ENCODE measurements at regions not wholly inside any gene's neighbourhood (a gene's known extent, or its start where the extent isn't known, plus 50 kb on each side); places are given as distances from the start of the nearest gene placed in this dataset.

DNA sequence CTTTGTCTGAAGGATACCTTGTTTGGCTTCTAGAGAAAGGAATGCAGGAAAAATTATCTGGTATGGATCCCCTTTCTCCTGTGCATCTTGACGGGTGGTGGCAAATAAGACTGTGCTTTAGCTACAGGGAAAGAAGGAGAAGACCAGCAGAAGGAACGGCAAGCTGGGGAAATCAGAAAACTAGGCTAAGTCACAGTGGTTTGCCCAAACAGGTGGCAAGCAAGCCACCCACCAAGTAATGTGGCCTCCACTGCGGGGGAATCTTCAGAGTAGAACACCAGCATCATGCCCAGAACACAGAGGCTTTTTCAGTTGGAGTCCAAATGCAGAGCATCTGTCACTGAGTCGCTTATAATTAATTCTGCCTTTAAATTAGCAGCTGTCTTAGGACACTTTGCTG lies 282.8 kb downstream of the PHF14 start:
- TF ChIP-seq JUND (IDR thresholded peaks at IDR 0.05; ENCODE audit: borderline replicate concordance, low read depth, low read length) (no peak), JUND (tag; IDR thresholded peaks at IDR 0.05; ENCODE audit: borderline replicate concordance, low read depth, low read length) (no peak), ZNF780A (CRISPR knock-in tag; IDR thresholded peaks at IDR 0.05) (no peak), ZNF274 (IDR thresholded peaks at IDR 0.05; ENCODE audit: borderline replicate concordance, low read depth, low read length) (no peak), XRCC3 (IDR thresholded peaks at IDR 0.05) (no peak)
